ENCODE measurements at regions not wholly inside any gene's neighbourhood (a gene's known extent, or its start where the extent isn't known, plus 50 kb on each side); places are given as distances from the start of the nearest gene placed in this dataset.

GRCh38 chr4:18394656-18395055 lies 373.1 kb upstream of the LCORL start:
- H3K9ac ChIP-seq (ENCODE audit: low read length in 2 of 2): no peak overlapping the region
- no peaks in the 10 kb centered on the region for H3K4me1 ChIP-seq (ENCODE audit: control insufficient read depth, insufficient read depth, low read length)
- no peak overlapping the region for H3K4me3 ChIP-seq (ENCODE audit: low read length in 2 of 2)
- no peaks in the 10 kb centered on the region for H3K9me3 ChIP-seq (ENCODE audit: control insufficient read depth in 2 of 2, low read length in 2 of 2)
- H3K36me3 ChIP-seq (ENCODE audit: control insufficient read depth in 2 of 2, insufficient read depth in 2 of 2, low read length in 2 of 2): no peaks in the 10 kb centered on the region
- H3K27ac ChIP-seq (ENCODE audit: low read length): no peak overlapping the region
- no peaks in the 10 kb centered on the region for H3K27me3 ChIP-seq (ENCODE audit: control insufficient read depth in 1 of 2, insufficient read depth in 2 of 2, low read length in 2 of 2)

- H3K27me3 ChIP-seq (ENCODE audit: control insufficient read depth in 1 of 2, insufficient read depth in 2 of 2, low read length in 2 of 2): no peaks in the 10 kb centered on the region
- no peaks in the 10 kb centered on the region for H3K9me3 ChIP-seq (ENCODE audit: control insufficient read depth in 2 of 2, low read length in 2 of 2)
- no peaks in the 10 kb centered on the region for H3K36me3 ChIP-seq (ENCODE audit: control insufficient read depth in 2 of 2, insufficient read depth in 2 of 2, low read length in 2 of 2)
- no peaks in the 10 kb centered on the region for H3K4me1 ChIP-seq (ENCODE audit: control insufficient read depth, insufficient read depth, low read length)
- no peak overlapping the region for H3K27ac ChIP-seq (ENCODE audit: low read length)
- no peak overlapping the region for H3K9ac ChIP-seq (ENCODE audit: low read length in 2 of 2)
- H3K4me3 ChIP-seq (ENCODE audit: low read length in 2 of 2): no peak overlapping the region
These were observed 369.8 kb upstream of the LCORL start for GRCh38 chr4:18391354-18391728.

- Histone ChIP-seq H3K4me3 (ENCODE audit: low read length in 2 of 2) (no peak overlapping the region), H3K9me3 (ENCODE audit: control insufficient read depth in 2 of 2, low read length in 2 of 2) (no peaks in the 10 kb centered on the region)
These were observed 369.2 kb upstream of the LCORL start for GRCh38 chr4:18390655-18391353.

GRCh38 chr4:18389115-18389514 lies 367.6 kb upstream of the LCORL start:
- Histone ChIP-seq H3K9me3 (ENCODE audit: control insufficient read depth in 2 of 2, low read length in 2 of 2) (no peaks in the 10 kb centered on the region), H3K9ac (ENCODE audit: low read length in 2 of 2) (no peak overlapping the region), H3K27me3 (ENCODE audit: control insufficient read depth in 1 of 2, insufficient read depth in 2 of 2, low read length in 2 of 2) (no peaks in the 10 kb centered on the region), H3K4me1 (ENCODE audit: control insufficient read depth, insufficient read depth, low read length) (no peaks in the 10 kb centered on the region), H3K36me3 (ENCODE audit: control insufficient read depth in 2 of 2, insufficient read depth in 2 of 2, low read length in 2 of 2) (no peaks in the 10 kb centered on the region), H3K27ac (ENCODE audit: low read length) (no peak overlapping the region), H3K4me3 (ENCODE audit: low read length in 2 of 2) (no peak overlapping the region)

More at GRCh38 chr4:18390655-18391353, 369.2 kb upstream of the LCORL start:
- no peaks in the 10 kb centered on the region for H3K36me3 ChIP-seq (ENCODE audit: control insufficient read depth in 2 of 2, insufficient read depth in 2 of 2, low read length in 2 of 2)
- no peaks in the 10 kb centered on the region for H3K27me3 ChIP-seq (ENCODE audit: control insufficient read depth in 1 of 2, insufficient read depth in 2 of 2, low read length in 2 of 2)
- no peaks in the 10 kb centered on the region for H3K4me1 ChIP-seq (ENCODE audit: control insufficient read depth, insufficient read depth, low read length)
- H3K27ac ChIP-seq (ENCODE audit: low read length): no peak overlapping the region
- no peak overlapping the region for H3K9ac ChIP-seq (ENCODE audit: low read length in 2 of 2)

- Histone ChIP-seq H3K27me3 (ENCODE audit: control insufficient read depth in 1 of 2, insufficient read depth in 2 of 2, low read length in 2 of 2) (no peaks in the 10 kb centered on the region), H3K27ac (ENCODE audit: low read length) (no peak overlapping the region), H3K4me1 (ENCODE audit: control insufficient read depth, insufficient read depth, low read length) (no peaks in the 10 kb centered on the region), H3K36me3 (ENCODE audit: control insufficient read depth in 2 of 2, insufficient read depth in 2 of 2, low read length in 2 of 2) (no peaks in the 10 kb centered on the region), H3K4me3 (ENCODE audit: low read length in 2 of 2) (no peak overlapping the region), H3K9ac (ENCODE audit: low read length in 2 of 2) (no peak overlapping the region), H3K9me3 (ENCODE audit: control insufficient read depth in 2 of 2, low read length in 2 of 2) (no peaks in the 10 kb centered on the region)
These were observed 366.5 kb upstream of the LCORL start for GRCh38 chr4:18388039-18388438.

GRCh38 chr4:18381186-18381585 lies 359.6 kb upstream of the LCORL start:
- Histone ChIP-seq H3K9me3 (ENCODE audit: control insufficient read depth in 2 of 2, low read length in 2 of 2) (peaks cover 0 to 2% of the 10 kb centered on the region in 2 donors), H3K9ac (ENCODE audit: low read length in 2 of 2) (no peak overlapping the region), H3K27me3 (ENCODE audit: control insufficient read depth in 1 of 2, insufficient read depth in 2 of 2, low read length in 2 of 2) (no peaks in the 10 kb centered on the region), H3K27ac (ENCODE audit: low read length) (no peak overlapping the region), H3K4me1 (ENCODE audit: control insufficient read depth, insufficient read depth, low read length) (no peaks in the 10 kb centered on the region), H3K4me3 (ENCODE audit: low read length in 2 of 2) (no peak overlapping the region), H3K36me3 (ENCODE audit: control insufficient read depth in 2 of 2, insufficient read depth in 2 of 2, low read length in 2 of 2) (no peaks in the 10 kb centered on the region)

GRCh38 chr4:18369561-18369960 lies 348.0 kb upstream of the LCORL start:
- H3K27ac ChIP-seq (ENCODE audit: low read length): no peak overlapping the region
- H3K9ac ChIP-seq (ENCODE audit: low read length in 2 of 2): no peak overlapping the region
- no peaks in the 10 kb centered on the region for H3K36me3 ChIP-seq (ENCODE audit: control insufficient read depth in 2 of 2, insufficient read depth in 2 of 2, low read length in 2 of 2)

GRCh38 chr4:18366892-18367291 lies 345.3 kb upstream of the LCORL start:
- Histone ChIP-seq H3K4me1 (ENCODE audit: control insufficient read depth, insufficient read depth, low read length) (no peaks in the 10 kb centered on the region), H3K9ac (ENCODE audit: low read length in 2 of 2) (no peak overlapping the region), H3K27me3 (ENCODE audit: control insufficient read depth in 1 of 2, insufficient read depth in 2 of 2, low read length in 2 of 2) (no peaks in the 10 kb centered on the region), H3K36me3 (ENCODE audit: control insufficient read depth in 2 of 2, insufficient read depth in 2 of 2, low read length in 2 of 2) (no peaks in the 10 kb centered on the region), H3K9me3 (ENCODE audit: control insufficient read depth in 2 of 2, low read length in 2 of 2) (no peaks in the 10 kb centered on the region), H3K27ac (ENCODE audit: low read length) (no peak overlapping the region), H3K4me3 (ENCODE audit: low read length in 2 of 2) (no peak overlapping the region)

More at GRCh38 chr4:18369561-18369960, 348.0 kb upstream of the LCORL start:
- Histone ChIP-seq H3K9me3 (ENCODE audit: control insufficient read depth in 2 of 2, low read length in 2 of 2) (no peaks in the 10 kb centered on the region), H3K27me3 (ENCODE audit: control insufficient read depth in 1 of 2, insufficient read depth in 2 of 2, low read length in 2 of 2) (no peaks in the 10 kb centered on the region), H3K4me1 (ENCODE audit: control insufficient read depth, insufficient read depth, low read length) (no peaks in the 10 kb centered on the region), H3K4me3 (ENCODE audit: low read length in 2 of 2) (no peak overlapping the region)

GRCh38 chr4:18366136-18366535 lies 344.6 kb upstream of the LCORL start:
- Histone ChIP-seq H3K4me3 (ENCODE audit: low read length in 2 of 2) (no peak overlapping the region), H3K36me3 (ENCODE audit: control insufficient read depth in 2 of 2, insufficient read depth in 2 of 2, low read length in 2 of 2) (no peaks in the 10 kb centered on the region), H3K9me3 (ENCODE audit: control insufficient read depth in 2 of 2, low read length in 2 of 2) (no peaks in the 10 kb centered on the region), H3K9ac (ENCODE audit: low read length in 2 of 2) (no peak overlapping the region), H3K27me3 (ENCODE audit: control insufficient read depth in 1 of 2, insufficient read depth in 2 of 2, low read length in 2 of 2) (no peaks in the 10 kb centered on the region), H3K27ac (ENCODE audit: low read length) (no peak overlapping the region), H3K4me1 (ENCODE audit: control insufficient read depth, insufficient read depth, low read length) (no peaks in the 10 kb centered on the region)

- Histone ChIP-seq H3K36me3 (ENCODE audit: control insufficient read depth in 2 of 2, insufficient read depth in 2 of 2, low read length in 2 of 2) (no peaks in the 10 kb centered on the region), H3K9me3 (ENCODE audit: control insufficient read depth in 2 of 2, low read length in 2 of 2) (no peaks in the 10 kb centered on the region), H3K27ac (ENCODE audit: low read length) (no peak overlapping the region), H3K27me3 (ENCODE audit: control insufficient read depth in 1 of 2, insufficient read depth in 2 of 2, low read length in 2 of 2) (no peaks in the 10 kb centered on the region), H3K9ac (ENCODE audit: low read length in 2 of 2) (no peak overlapping the region), H3K4me1 (ENCODE audit: control insufficient read depth, insufficient read depth, low read length) (no peaks in the 10 kb centered on the region), H3K4me3 (ENCODE audit: low read length in 2 of 2) (no peak overlapping the region)
These were observed 322.0 kb upstream of the LCORL start for GRCh38 chr4:18343581-18343980.

- no peaks in the 10 kb centered on the region for H3K9me3 ChIP-seq (ENCODE audit: control insufficient read depth in 2 of 2, low read length in 2 of 2)
- no peaks in the 10 kb centered on the region for H3K36me3 ChIP-seq (ENCODE audit: control insufficient read depth in 2 of 2, insufficient read depth in 2 of 2, low read length in 2 of 2)
- H3K27me3 ChIP-seq (ENCODE audit: control insufficient read depth in 1 of 2, insufficient read depth in 2 of 2, low read length in 2 of 2): no peaks in the 10 kb centered on the region
- H3K9ac ChIP-seq (ENCODE audit: low read length in 2 of 2): no peak overlapping the region
- H3K27ac ChIP-seq (ENCODE audit: low read length): no peak overlapping the region
- H3K4me1 ChIP-seq (ENCODE audit: control insufficient read depth, insufficient read depth, low read length): no peaks in the 10 kb centered on the region
- no peak overlapping the region for H3K4me3 ChIP-seq (ENCODE audit: low read length in 2 of 2)
These were observed 321.3 kb upstream of the LCORL start for GRCh38 chr4:18342847-18343246.
